HepG2 (cell line): ENCODE measurements at regions not wholly inside any gene's neighbourhood (a gene's known extent, or its start where the extent isn't known, plus 50 kb on each side); places are given as distances from the start of the nearest gene placed in this dataset.

Source experiments
- ATAC-seq: fragments of 200-7000 bp; cut with Tn5 transposase; 3 replicates; pipeline ENCODE4 v1.9.1; 2020; ENCODE audit warnings: mild to moderate bottlenecking, moderate library complexity
- BruUV-seq: library from RNA; stranded (reverse); fragments of 400-500 nt; replicated peaks from 2 replicates; lab custom pipeline; 2021; lab: Mats Ljungman, UMichigan
- CTCF ChIA-PET: fragments of 300-600 bp; formaldehyde crosslinking; extraction: SDS; loops from one replicate; lab custom pipeline; 2021; ENCODE audit warnings: low total read pairs, inconsistent platforms, low intra/inter-chr PET ratio; lab: Yijun Ruan, JAX
- POLR2A ChIA-PET: fragments of 350-600 bp; sonication (Branson Sonifier 250); formaldehyde crosslinking; loops from one replicate; lab custom pipeline; 2020; ENCODE audit warnings: antibody characterized with exemption, inconsistent platforms; lab: Yijun Ruan, JAX
- DNase-seq: peaks from one replicate; pipeline ENCODE4 v3.0.0-alpha.2; 2015; ENCODE audit warnings: low spot score
- FAIRE-seq: peaks from 3 replicates; lab custom pipeline; 2011; peaks lifted over from hg19 to GRCh38; lab: Jason Lieb, UNC
- H2AFZ ChIP-seq: one replicate; pipeline ENCODE4 v1.6.1; 2011; ENCODE audit warnings: low read length, inconsistent platforms
- H3K27ac ChIP-seq: fragments of 300-600 bp; 3 replicates; pipeline ENCODE4 v1.8.0; 2011; ENCODE audit warnings: mixed run types, mild to moderate bottlenecking, mixed read lengths, low read length, inconsistent platforms; ENCODE audit not compliant: insufficient read depth; ENCODE audit errors: extremely low read length
- H3K27me3 ChIP-seq, 2 experiments: fragments of 200-600 bp in 1 of 2; 2 replicates in 1 of 2; 3 replicates in 1 of 2; pipeline versions ENCODE4 v1.6.0 to v1.8.0; 2011; ENCODE audit warnings: low read length in 2 of 2, mild to moderate bottlenecking in 2 of 2, moderate library complexity in 2 of 2, inconsistent platforms in 1 of 2; ENCODE audit not compliant: insufficient read depth in 2 of 2, control insufficient read depth in 1 of 2
- H3K36me3 ChIP-seq, 2 experiments: fragments of 200-600 bp in 1 of 2; replicated peaks in 1 of 2; 2 replicates in 1 of 2; 3 replicates in 1 of 2; pipeline versions ENCODE4 v1.5.1 to v1.8.0; 2011; ENCODE audit warnings: low read length in 2 of 2, inconsistent platforms in 1 of 2; ENCODE audit not compliant: insufficient read depth in 2 of 2, control insufficient read depth in 1 of 2
- H3K4me1 ChIP-seq: 2 replicates; pipeline ENCODE4 v1.5.1; 2012; ENCODE audit warnings: low read length, inconsistent platforms; ENCODE audit not compliant: insufficient read depth
- H3K4me2 ChIP-seq: 2 replicates; pipeline ENCODE4 v1.6.0; 2011; ENCODE audit warnings: low read depth, low read length, inconsistent platforms
- H3K4me3 ChIP-seq, 3 experiments: fragments of 200-600 bp in 1 of 3; sonication (generic), shearing (Covaris generic) in 1 of 3; replicated peaks in 1 of 3; 2 replicates each; pipeline ENCODE4 v1.5.1; 2011 to 2016; ENCODE audit warnings: low read length in 3 of 3, inconsistent platforms in 2 of 3, low read depth in 2 of 3, mild to moderate bottlenecking in 2 of 3, control low read depth in 1 of 3, mixed read lengths in 1 of 3; ENCODE audit not compliant: insufficient read depth in 1 of 3
- H3K79me2 ChIP-seq: one replicate; pipeline ENCODE4 v1.6.1; 2011; ENCODE audit warnings: low read length, inconsistent platforms; ENCODE audit not compliant: insufficient read depth
- H3K9ac ChIP-seq: 2 replicates; pipeline ENCODE4 v1.6.0; 2011; ENCODE audit warnings: mild to moderate bottlenecking, low read depth, low read length, inconsistent platforms; ENCODE audit not compliant: insufficient read depth
- H3K9me3 ChIP-seq: 2 replicates; pipeline ENCODE4 v1.5.1; 2012; ENCODE audit warnings: mild to moderate bottlenecking, low read length
- H4K20me1 ChIP-seq: 2 replicates; pipeline ENCODE4 v1.6.0; 2011; ENCODE audit warnings: inconsistent platforms, mild to moderate bottlenecking, low read length, moderate library complexity; ENCODE audit not compliant: insufficient read depth
- DMAP1 ChIP-seq: IDR thresholded peaks from 2 replicates; pipeline ENCODE4 v1.6.1; 2016
- ETV6 ChIP-seq: sonication (generic); formaldehyde crosslinking; conservative IDR thresholded peaks from 2 replicates; pipeline ENCODE4 v1.4.0; 2020; ENCODE audit warnings: missing genetic modification reagents
- KAT7 ChIP-seq: IDR thresholded peaks from 2 replicates; pipeline ENCODE4 v1.6.1; 2018; ENCODE audit warnings: borderline replicate concordance, missing compliant biosample characterization
- KDM5B ChIP-seq: sonication (generic); formaldehyde crosslinking; IDR thresholded peaks from 2 replicates; pipeline ENCODE4 v1.4.0; 2020; ENCODE audit warnings: missing genetic modification reagents, mild to moderate bottlenecking, borderline replicate concordance
- NKX3-1 ChIP-seq: sonication (generic); formaldehyde crosslinking; IDR thresholded peaks from 2 replicates; pipeline ENCODE4 v1.5.0; 2020; ENCODE audit warnings: missing genetic modification reagents
- RELA ChIP-seq: sonication (generic); formaldehyde crosslinking; IDR thresholded peaks from 2 replicates; pipeline ENCODE4 v1.4.0; 2020; ENCODE audit warnings: missing genetic modification reagents
- SMAD9 ChIP-seq: sonication (generic); formaldehyde crosslinking; IDR thresholded peaks from 2 replicates; pipeline ENCODE4 v1.5.1; 2020; ENCODE audit warnings: mild to moderate bottlenecking, missing genetic modification reagents
- ZFP82 ChIP-seq: sonication (generic); formaldehyde crosslinking; IDR thresholded peaks from 2 replicates; pipeline ENCODE4 v1.5.1; 2020; ENCODE audit warnings: mild to moderate bottlenecking, missing genetic modification reagents, borderline replicate concordance
- ZNF124 ChIP-seq: sonication (generic); formaldehyde crosslinking; IDR thresholded peaks from 2 replicates; pipeline ENCODE4 v1.4.0; 2020; ENCODE audit warnings: missing genetic modification reagents
- ZNF383 ChIP-seq: sonication (generic); formaldehyde crosslinking; IDR thresholded peaks from 2 replicates; pipeline ENCODE4 v1.4.0; 2020; ENCODE audit warnings: missing genetic modification reagents, mild to moderate bottlenecking, borderline replicate concordance
- ZNF468 ChIP-seq: sonication (generic); formaldehyde crosslinking; IDR thresholded peaks from 2 replicates; pipeline ENCODE4 v1.8.0; 2022; ENCODE audit warnings: mild to moderate bottlenecking, moderate library complexity, missing genetic modification reagents
- ZNF557 ChIP-seq: sonication (generic); formaldehyde crosslinking; IDR thresholded peaks from 2 replicates; pipeline ENCODE4 v1.4.0; 2020; ENCODE audit warnings: missing genetic modification reagents
- ZNF749 ChIP-seq: sonication (generic); formaldehyde crosslinking; IDR thresholded peaks from 2 replicates; pipeline ENCODE4 v1.8.0; 2022; ENCODE audit warnings: mild to moderate bottlenecking, missing genetic modification reagents, moderate library complexity, borderline replicate concordance
- ZSCAN30 ChIP-seq: sonication (generic); formaldehyde crosslinking; IDR thresholded peaks from 2 replicates; pipeline ENCODE4 v1.5.0; 2020; ENCODE audit warnings: mild to moderate bottlenecking, missing genetic modification reagents
- WGBS: methylation state at CpG from one replicate; pipeline ENCODE4 v1.1.6; 2017; ENCODE audit warnings: low lambda C conversion rate; 5-methylcytosine and 5-hydroxymethylcytosine counted together
- in situ Hi-C: cut with HindIII; loops from 2 replicates; pipeline ENCODE4 v1.10.0; 2017; ENCODE audit warnings: low pct_unique_long_range_greater_than_20kb; ENCODE audit not compliant: extremely low pct_ligation_motif_present
- intact Hi-C: fragments of 100-400 bp; cut with micrococcal nuclease; formaldehyde crosslinking; loops from one replicate; pipeline ENCODE4 v1.10.0; 2022; ENCODE audit not compliant: unreplicated experiment
- TF ChIP-seq, protein P1 (sequence below): sonication (generic); formaldehyde crosslinking; IDR thresholded peaks from 2 replicates; pipeline ENCODE4 v1.8.1; 2023; ENCODE audit warnings: mild to moderate bottlenecking, missing genetic modification reagents, borderline replicate concordance

DNA sequence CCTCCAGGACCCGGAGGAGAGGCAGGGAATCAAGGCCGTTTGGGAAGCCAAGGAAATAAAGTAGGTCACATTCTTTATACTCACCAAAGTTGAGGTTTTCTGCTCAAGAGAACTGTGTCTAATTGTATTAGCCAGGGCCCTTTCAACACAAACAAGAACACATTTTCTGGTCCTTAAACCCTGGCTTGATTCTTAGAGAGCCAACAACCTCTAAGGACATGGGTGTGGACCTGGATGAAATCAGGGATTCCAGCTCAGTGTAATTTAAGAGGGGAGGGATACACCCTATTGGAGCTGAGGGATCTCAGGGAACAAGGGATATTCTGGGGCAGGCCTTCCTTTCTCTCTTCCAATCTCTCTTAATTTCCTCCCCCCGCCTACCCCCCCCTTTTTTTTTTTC, 104.8 kb downstream of the COL6A6 start:
- 0 out of 5 replicates have a peak, but pooled peaks cover 0 to 4% of the 10 kb centered on the region in 2 experiments for H3K27me3 ChIP-seq
- BruUV-seq, result no TSS peak
- no peaks in the 10 kb centered on the region for H3K36me3 ChIP-seq
- H3K79me2 ChIP-seq, result no peaks in the 10 kb centered on the region
- H3K9ac ChIP-seq, result no peak overlapping the region
- 2% methylated on average over 3 of the region's 3 CpGs for WGBS
- no peak overlapping the region for H3K27ac ChIP-seq
- ChIA-PET POLR2A (no interaction called here), CTCF (no interaction called here)
- in situ Hi-C loops, result no loop called here
- intact Hi-C loops, result no loop called here
- H2AFZ ChIP-seq, result no peak overlapping the region
- no peaks in the 10 kb centered on the region for H4K20me1 ChIP-seq
- no peak for FAIRE-seq
- no peaks in the 10 kb centered on the region for H3K9me3 ChIP-seq
- no peaks in the 10 kb centered on the region for H3K4me1 ChIP-seq
- H3K4me2 ChIP-seq, result no peak overlapping the region
- ATAC-seq, result no peak
- no peak for TF ChIP-seq ZNF468 (CRISPR knock-in tag)
- no peak for TF ChIP-seq KAT7 (CRISPR knock-in tag)
- TF ChIP-seq ZNF749, result no peak
- TF ChIP-seq ZSCAN30, result no peak
- no peak for TF ChIP-seq RELA (CRISPR knock-in tag)
- TF ChIP-seq, protein P1, sequence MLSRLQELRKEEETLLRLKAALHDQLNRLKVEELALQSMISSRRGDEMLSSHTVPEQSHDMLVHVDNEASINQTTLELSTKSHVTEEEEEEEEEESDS (CRISPR knock-in tag), result no peak
- TF ChIP-seq KDM5B, result no peak
- TF ChIP-seq SMAD9 (CRISPR knock-in tag), result no peak
- no peak for TF ChIP-seq NKX3-1 (CRISPR knock-in tag)
- TF ChIP-seq ZNF124 (CRISPR knock-in tag), result no peak
- TF ChIP-seq ZFP82 (CRISPR knock-in tag), result no peak
- TF ChIP-seq ZNF557, result no peak
- TF ChIP-seq ZNF383 (CRISPR knock-in tag), result no peak
- TF ChIP-seq ETV6 (CRISPR knock-in tag), result no peak
- no peak for TF ChIP-seq DMAP1 (CRISPR knock-in tag)
- DNase-seq, result no peak
- H3K4me3 ChIP-seq, result no peak overlapping the region
